ENCODE measurements at regions not wholly inside any gene's neighbourhood (a gene's known extent, or its start where the extent isn't known, plus 50 kb on each side); places are given as distances from the start of the nearest gene placed in this dataset.

- ChIA-PET CTCF (no interaction called here), POLR2A (ENCODE audit: unreplicated experiment) (no interaction called here)
- no peak overlapping the region for H4K5ac ChIP-seq (ENCODE audit: low read depth, low read length)
- no peak overlapping the region for H4K91ac ChIP-seq (ENCODE audit: insufficient read depth, low read depth, low read length)
- no peaks in the 10 kb centered on the region for H3K9me1 ChIP-seq (ENCODE audit: insufficient read depth, low read length)
- no peak overlapping the region for H3K27ac ChIP-seq (ENCODE audit: insufficient read depth, low read length)
- ATAC-seq (ENCODE audit: low read depth) (no peak), DNase-seq (no peak)
- H3K56ac ChIP-seq (ENCODE audit: extremely low read depth, insufficient read depth, low read length): no peak overlapping the region
- in situ Hi-C loops (cut with MboI; ENCODE audit: low sequenced_read_pairs): no loop called here
- no peak overlapping the region for H2BK120ac ChIP-seq (ENCODE audit: low read depth, low read length)
- TF ChIP-seq NFE2L2 (IDR thresholded peaks at IDR 0.05; ENCODE audit: low read depth, low read length) (no peak), FOS (IDR thresholded peaks at IDR 0.05; ENCODE audit: low read depth, low read length) (no peak), CEBPB (IDR thresholded peaks at IDR 0.05; ENCODE audit: low read depth, low read length) (no peak), MAZ (IDR thresholded peaks at IDR 0.05; ENCODE audit: borderline replicate concordance, low read depth, low read length) (no peak), ELK1 (IDR thresholded peaks at IDR 0.05; ENCODE audit: borderline replicate concordance, low read depth, low read length) (no peak), POLR2A (IDR thresholded peaks at IDR 0.05; ENCODE audit: low read depth, low read length) (no peak), RFX5 (IDR thresholded peaks at IDR 0.05; ENCODE audit: low read depth, low read length) (no peak)
- H3K9ac ChIP-seq (ENCODE audit: low read depth, low read length): no peak overlapping the region
- BruUV-seq (replicated peaks): no TSS peak
- H3K18ac ChIP-seq (ENCODE audit: low read depth, low read length): no peak overlapping the region
- H3K4me2 ChIP-seq (ENCODE audit: low read depth, low read length): no peak overlapping the region
- no peak overlapping the region for H2AK5ac ChIP-seq (ENCODE audit: low read depth, low read length)
- H3K27me3 ChIP-seq (ENCODE audit: control insufficient read depth, insufficient read depth, low read length): no peaks in the 10 kb centered on the region
- H3K4me3 ChIP-seq (ENCODE audit: insufficient read depth, low read depth, low read length): no peak overlapping the region
- H4K8ac ChIP-seq (ENCODE audit: low read depth in 2 of 2, low read length in 2 of 2): no peak overlapping the region
- dilution Hi-C loops (cut with HindIII; ENCODE audit: low sequenced_read_pairs, unreplicated experiment): no loop called here
- H3K14ac ChIP-seq (replicated peaks; ENCODE audit: low read depth, low read length): no peak overlapping the region
- no peak overlapping the region for H3K23ac ChIP-seq (ENCODE audit: low read depth, low read length)
- no peaks in the 10 kb centered on the region for H3K79me1 ChIP-seq (ENCODE audit: low read depth in 1 of 2, low read length in 2 of 2)
- H4K20me1 ChIP-seq (ENCODE audit: insufficient read depth, low read length): no peaks in the 10 kb centered on the region
- no peaks in the 10 kb centered on the region for H3K36me3 ChIP-seq (ENCODE audit: control insufficient read depth, insufficient read depth, low read length)
- H2AFZ ChIP-seq (replicated peaks; ENCODE audit: low read length, poor library complexity): no peak overlapping the region
- no peak overlapping the region for H2BK20ac ChIP-seq (ENCODE audit: low read depth, low read length)
- peaks cover 18% of the 10 kb centered on the region; the same call in 1 of the 2 replicates for H3K9me3 ChIP-seq (ENCODE audit: control insufficient read depth, insufficient read depth, low read length)
- no peak overlapping the region for H2BK5ac ChIP-seq (ENCODE audit: low read depth, low read length, poor library complexity, severe bottlenecking)
- no peaks in the 10 kb centered on the region for H3K4me1 ChIP-seq (ENCODE audit: control insufficient read depth, insufficient read depth, low read length)
- no peak overlapping the region for H2AK9ac ChIP-seq (replicated peaks; ENCODE audit: low read depth, low read length, poor library complexity)
- H3K4ac ChIP-seq (ENCODE audit: low read depth, low read length): no peak overlapping the region
- intact Hi-C loops (cut with micrococcal nuclease): no loop called here
- no peak overlapping the region for H2BK15ac ChIP-seq (ENCODE audit: low read depth, low read length)
- WGBS, 2 experiments (ENCODE audit: extremely low coverage in 2 of 2, insufficient read length in 1 of 2): no CpG with 5 or more reads among the region's 2 CpGs
Measured at GRCh38 chr3:137246491-137246890, 288.7 kb downstream of the IL20RB start.
